Thoracic aorta (tissue), 2 donors: ENCODE measurements at regions not wholly inside any gene's neighbourhood (a gene's known extent, or its start where the extent isn't known, plus 50 kb on each side); places are given as distances from the start of the nearest gene placed in this dataset.

Experiments used
- ATAC-seq: fragments of 150-250 bp; one replicate; pipeline ENCODE4 v1.8.0; 2017; ENCODE audit warnings: low read depth; ENCODE audit not compliant: insufficient number of reproducible peaks, low FRiP score
- DNase-seq: peaks from one replicate; pipeline ENCODE4 v3.0.0-alpha.2; 2020; ENCODE audit warnings: low spot score
- H3K27ac ChIP-seq, 2 donors: fragments of 200-600 bp; sonication (generic); 1 replicate in 1 of 2; 2 replicates in 1 of 2; pipeline ENCODE4 v1.5.1; 2016; ENCODE audit warnings: mild to moderate bottlenecking in 2 of 2, moderate library complexity in 2 of 2
- H3K27me3 ChIP-seq: fragments of 200-600 bp; sonication (generic); replicated peaks from 2 replicates; pipeline ENCODE4 v1.6.0; 2016; ENCODE audit warnings: mild to moderate bottlenecking; ENCODE audit not compliant: insufficient read depth
- H3K36me3 ChIP-seq: fragments of 200-600 bp; sonication (generic); one replicate; pipeline ENCODE4 v1.5.1; 2016
- H3K4me1 ChIP-seq, 2 donors: fragments of 200-600 bp; sonication (generic); 1 replicate in 1 of 2; 2 replicates in 1 of 2; pipeline versions ENCODE4 v1.5.1 to v1.6.0; 2016; ENCODE audit warnings: low read depth in 2 of 2, mild to moderate bottlenecking in 1 of 2; ENCODE audit not compliant: control insufficient read depth in 1 of 2
- H3K4me3 ChIP-seq: fragments of 200-600 bp; sonication (generic); 2 replicates; pipeline ENCODE4 v1.5.1; 2016; ENCODE audit warnings: mild to moderate bottlenecking
- H3K9me3 ChIP-seq: fragments of 200-600 bp; sonication (generic); 2 replicates; pipeline ENCODE4 v1.5.1; 2016
- TF ChIP-seq, protein P1 (sequence below): fragments of 200-600 bp; sonication (generic); IDR thresholded peaks from one replicate; pipeline ENCODE4 v1.5.1; 2019; ENCODE audit warnings: antibody characterized with exemption

DNA sequence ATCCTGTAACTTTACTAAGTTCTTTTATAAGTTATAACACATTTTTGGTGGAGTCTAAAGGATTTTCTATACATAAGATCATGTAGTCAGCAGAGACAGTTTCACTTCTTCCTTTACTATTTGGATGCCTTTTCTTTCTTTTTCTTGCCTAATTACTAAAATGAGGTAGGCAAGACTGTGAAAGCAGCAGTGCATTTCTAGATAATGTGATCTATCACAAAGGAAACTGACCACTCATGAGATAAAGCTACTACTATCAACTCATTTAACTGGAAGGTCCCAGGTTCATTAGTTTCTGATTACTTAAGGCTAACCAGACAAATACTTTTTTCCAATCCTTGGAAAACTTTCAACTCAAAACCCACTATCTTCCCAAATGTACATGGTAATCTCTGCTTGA is 196.2 kb upstream of the E2F8 start:
- no peaks in the 10 kb centered on the region for H3K27me3 ChIP-seq
- DNase-seq = no peak
- H3K36me3 ChIP-seq = no peaks in the 10 kb centered on the region
- H3K4me1 ChIP-seq = peaks cover 0 to 10% of the 10 kb centered on the region in 2 donors
- H3K9me3 ChIP-seq = no peaks in the 10 kb centered on the region
- no peak for ATAC-seq
- H3K4me3 ChIP-seq = no peak overlapping the region
- TF ChIP-seq, protein P1, sequence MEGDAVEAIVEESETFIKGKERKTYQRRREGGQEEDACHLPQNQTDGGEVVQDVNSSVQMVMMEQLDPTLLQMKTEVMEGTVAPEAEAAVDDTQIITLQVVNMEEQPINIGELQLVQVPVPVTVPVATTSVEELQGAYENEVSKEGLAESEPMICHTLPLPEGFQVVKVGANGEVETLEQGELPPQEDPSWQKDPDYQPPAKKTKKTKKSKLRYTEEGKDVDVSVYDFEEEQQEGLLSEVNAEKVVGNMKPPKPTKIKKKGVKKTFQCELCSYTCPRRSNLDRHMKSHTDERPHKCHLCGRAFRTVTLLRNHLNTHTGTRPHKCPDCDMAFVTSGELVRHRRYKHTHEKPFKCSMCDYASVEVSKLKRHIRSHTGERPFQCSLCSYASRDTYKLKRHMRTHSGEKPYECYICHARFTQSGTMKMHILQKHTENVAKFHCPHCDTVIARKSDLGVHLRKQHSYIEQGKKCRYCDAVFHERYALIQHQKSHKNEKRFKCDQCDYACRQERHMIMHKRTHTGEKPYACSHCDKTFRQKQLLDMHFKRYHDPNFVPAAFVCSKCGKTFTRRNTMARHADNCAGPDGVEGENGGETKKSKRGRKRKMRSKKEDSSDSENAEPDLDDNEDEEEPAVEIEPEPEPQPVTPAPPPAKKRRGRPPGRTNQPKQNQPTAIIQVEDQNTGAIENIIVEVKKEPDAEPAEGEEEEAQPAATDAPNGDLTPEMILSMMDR = no peak
- no peak overlapping the region for H3K27ac ChIP-seq

DNA sequence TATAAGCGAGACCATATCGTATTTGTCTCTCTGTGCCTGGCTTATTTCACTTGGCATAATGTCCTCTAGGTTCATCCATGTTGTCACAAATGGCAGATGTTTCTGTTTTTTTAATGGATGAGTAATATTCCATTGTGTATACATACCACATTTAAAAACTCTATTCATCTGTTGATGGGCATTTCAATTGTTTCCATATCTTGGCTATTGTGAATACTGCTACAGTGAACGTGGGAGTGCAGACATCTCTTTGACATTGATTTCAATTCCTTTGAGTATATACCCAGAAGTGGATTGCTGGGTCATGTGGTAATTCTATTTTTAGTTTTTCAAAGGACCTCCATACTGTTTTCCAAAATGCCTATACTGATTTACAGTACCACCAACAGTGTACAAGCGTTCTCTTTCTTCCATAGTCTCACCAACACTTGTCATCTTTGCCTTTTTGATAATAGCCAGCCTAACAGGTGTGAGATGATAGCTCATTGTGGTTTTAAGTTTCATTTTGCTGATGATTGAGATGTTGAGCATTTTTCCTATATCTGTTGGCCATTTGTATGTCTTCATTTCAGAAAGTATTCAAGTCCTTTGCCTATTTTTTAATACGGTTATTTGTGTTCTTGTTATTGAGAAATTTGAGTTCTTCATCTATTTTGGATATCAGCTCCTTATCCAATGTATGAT is 194.7 kb upstream of the E2F8 start:
- H3K27ac ChIP-seq = no peak overlapping the region
- ATAC-seq = no peak
- no peaks in the 10 kb centered on the region for H3K36me3 ChIP-seq
- DNase-seq = no peak
- H3K4me3 ChIP-seq = no peak overlapping the region
- TF ChIP-seq, protein P1 = no peak
- H3K4me1 ChIP-seq = peaks cover 0 to 10% of the 10 kb centered on the region in 2 donors
- H3K27me3 ChIP-seq = no peaks in the 10 kb centered on the region
- H3K9me3 ChIP-seq = no peaks in the 10 kb centered on the region

DNA sequence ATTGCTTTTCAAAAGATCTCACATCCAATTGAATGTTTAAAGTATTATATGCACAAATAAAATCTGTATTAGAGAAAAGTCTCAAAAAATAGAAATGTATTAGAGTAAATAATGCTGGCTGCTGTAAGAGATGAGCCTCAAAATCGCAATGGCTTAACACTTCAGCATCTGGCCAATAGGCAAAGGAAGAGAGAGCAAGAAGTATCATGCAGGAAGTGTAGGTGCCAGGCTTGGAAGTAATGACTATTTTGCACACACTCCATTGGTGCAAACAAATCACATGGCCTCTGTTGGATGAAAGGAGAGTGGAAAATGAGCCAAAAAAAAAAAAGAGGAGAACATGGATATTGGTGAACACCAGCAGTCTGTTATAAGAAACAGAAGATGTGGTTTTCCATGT is 193.0 kb upstream of the E2F8 start:
- ATAC-seq = no peak
- Histone ChIP-seq H3K4me1 (peaks cover 0 to 10% of the 10 kb centered on the region in 2 donors), H3K9me3 (no peaks in the 10 kb centered on the region), H3K36me3 (no peaks in the 10 kb centered on the region), H3K27me3 (no peaks in the 10 kb centered on the region), H3K27ac (no peak overlapping the region), H3K4me3 (no peak overlapping the region)
- TF ChIP-seq, protein P1 = no peak
- DNase-seq = no peak

DNA sequence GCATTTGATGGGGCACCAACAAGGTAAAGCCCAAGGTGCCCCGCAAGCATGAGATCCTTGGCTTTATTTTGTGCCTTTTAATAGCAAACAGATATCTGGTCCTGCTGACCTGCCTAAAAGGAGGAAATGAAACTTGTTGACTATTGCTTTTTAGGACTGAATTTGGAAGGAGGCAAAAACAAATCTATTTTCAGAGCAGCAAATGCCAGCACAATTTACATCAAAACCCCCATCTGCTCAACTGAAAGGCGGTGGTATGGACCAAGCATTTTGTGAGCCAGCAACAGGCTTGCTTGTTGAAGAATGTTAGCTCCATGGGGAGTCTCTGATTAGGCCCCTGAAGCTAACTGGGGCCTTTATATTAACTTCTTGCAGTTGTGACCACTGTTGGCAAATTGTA is 192.6 kb upstream of the E2F8 start:
- Histone ChIP-seq H3K27ac (no peak overlapping the region), H3K4me3 (no peak overlapping the region), H3K9me3 (no peaks in the 10 kb centered on the region), H3K27me3 (no peaks in the 10 kb centered on the region), H3K4me1 (peaks cover 0 to 10% of the 10 kb centered on the region in 2 donors), H3K36me3 (no peaks in the 10 kb centered on the region)
- DNase-seq (no peak), ATAC-seq (no peak)
- TF ChIP-seq, protein P1 = no peak

DNA sequence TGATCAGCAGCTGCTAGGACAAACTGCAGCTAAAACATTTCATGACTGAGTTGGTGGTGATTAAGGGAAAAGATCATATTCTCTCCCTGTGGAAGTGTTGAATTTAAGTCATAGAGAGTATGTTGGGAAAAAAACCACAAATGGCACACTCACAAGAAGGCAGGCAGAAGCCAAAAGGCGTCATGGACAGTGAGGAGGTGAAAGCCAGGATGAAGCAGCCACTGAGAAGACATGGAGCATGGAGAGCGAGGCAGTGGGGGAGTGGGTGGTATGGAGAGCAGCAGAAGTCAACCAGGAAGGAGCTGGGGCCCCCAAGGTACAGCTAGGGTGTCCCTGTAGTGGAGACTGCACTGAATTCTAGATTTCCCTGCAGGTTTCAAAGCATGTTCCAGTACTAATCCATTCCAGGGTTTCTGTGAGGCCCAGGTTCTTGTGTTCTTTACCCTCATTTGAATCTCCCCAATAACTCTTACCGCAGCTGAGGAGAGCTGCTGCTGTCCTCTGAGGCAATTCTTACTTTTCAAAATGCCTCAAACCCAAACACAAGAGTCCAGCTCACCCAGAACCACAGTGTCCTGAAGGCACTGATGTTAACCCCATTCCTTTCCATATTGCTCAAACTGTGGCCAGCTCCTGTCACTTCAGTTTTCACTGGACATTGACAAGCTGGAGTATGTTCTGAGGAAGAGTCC is 191.8 kb upstream of the E2F8 start:
- no peak for DNase-seq
- TF ChIP-seq, protein P1 = no peak
- Histone ChIP-seq H3K27me3 (no peaks in the 10 kb centered on the region), H3K4me3 (no peak overlapping the region), H3K9me3 (no peaks in the 10 kb centered on the region), H3K36me3 (no peaks in the 10 kb centered on the region), H3K27ac (no peak overlapping the region), H3K4me1 (peaks cover 0 to 3% of the 10 kb centered on the region in 2 donors)
- ATAC-seq = no peak
